ENCODE measurements at regions not wholly inside any gene's neighbourhood (a gene's known extent, or its start where the extent isn't known, plus 50 kb on each side); places are given as distances from the start of the nearest gene placed in this dataset.

DNA sequence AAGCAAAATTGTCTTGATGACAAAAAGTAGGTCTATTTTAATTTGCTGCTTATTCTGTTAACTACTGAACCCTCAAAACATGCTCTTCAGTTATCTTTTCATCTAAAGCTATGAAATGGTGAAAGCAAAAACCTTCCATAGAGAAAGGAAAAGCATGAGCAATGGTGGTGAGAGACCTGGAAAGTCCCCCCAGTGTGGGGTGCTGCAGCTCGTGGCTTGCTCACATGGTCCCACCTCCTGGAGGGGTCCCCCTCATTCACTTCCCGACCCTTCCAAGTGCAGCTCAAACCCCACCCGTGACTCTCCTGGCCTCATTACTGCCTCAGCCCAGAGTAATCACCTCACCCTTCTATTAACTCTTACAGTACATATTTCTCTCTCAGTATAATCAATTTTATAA lies 301.8 kb upstream of the HNRNPA3 start:
- no peak for TF ChIP-seq SP1 (IDR thresholded peaks at IDR 0.05)
- TF ChIP-seq TARDBP (IDR thresholded peaks at IDR 0.05): no peak
- no peak for TF ChIP-seq ELF4 (IDR thresholded peaks at IDR 0.05)
- TF ChIP-seq SUZ12 (IDR thresholded peaks at IDR 0.05): no peak
- TF ChIP-seq FOXA1 (IDR thresholded peaks at IDR 0.05): no peak

Data from HEK293T (cell line).